HG03039 (cell line): ENCODE measurements at regions not wholly inside any gene's neighbourhood (a gene's known extent, or its start where the extent isn't known, plus 50 kb on each side); places are given as distances from the start of the nearest gene placed in this dataset.

Source experiments
- ATAC-seq: cut with Tn5 transposase; IDR thresholded peaks from one replicate; pipeline ENCODE4 v1.9.1; 2021; ENCODE audit warnings: mild to moderate bottlenecking, moderate library complexity; ENCODE audit not compliant: unreplicated experiment

DNA sequence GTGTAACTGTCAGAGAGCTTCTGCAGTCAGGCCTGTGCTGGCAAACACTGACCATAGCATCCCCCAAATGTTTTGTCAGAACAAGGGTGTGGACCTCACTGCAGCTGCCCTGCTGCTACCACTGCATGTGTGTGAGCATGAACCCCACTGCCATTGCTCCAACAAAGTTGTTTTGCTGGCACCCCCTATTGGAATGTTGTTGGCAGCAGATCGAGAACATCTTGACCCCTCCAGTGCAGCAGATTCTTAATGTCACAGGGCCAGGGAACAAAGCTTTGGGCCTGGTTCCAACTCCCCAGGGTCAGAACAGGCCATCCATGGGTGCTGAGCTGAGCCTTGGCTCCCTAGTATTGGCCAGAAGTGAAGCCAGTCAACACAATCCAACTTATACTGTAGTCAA, 1537.4 kb downstream of the NCAM2 start:
- ATAC-seq, result no peak

- no peak for ATAC-seq
Measured at GRCh38 chr21:22536509-22536908, 1538.3 kb downstream of the NCAM2 start.

- ATAC-seq, result no peak
Measured at GRCh38 chr21:22544747-22545146, 1546.5 kb downstream of the NCAM2 start.

- ATAC-seq, result no peak
Measured at GRCh38 chr21:22552390-22552789, 1554.2 kb downstream of the NCAM2 start.

DNA sequence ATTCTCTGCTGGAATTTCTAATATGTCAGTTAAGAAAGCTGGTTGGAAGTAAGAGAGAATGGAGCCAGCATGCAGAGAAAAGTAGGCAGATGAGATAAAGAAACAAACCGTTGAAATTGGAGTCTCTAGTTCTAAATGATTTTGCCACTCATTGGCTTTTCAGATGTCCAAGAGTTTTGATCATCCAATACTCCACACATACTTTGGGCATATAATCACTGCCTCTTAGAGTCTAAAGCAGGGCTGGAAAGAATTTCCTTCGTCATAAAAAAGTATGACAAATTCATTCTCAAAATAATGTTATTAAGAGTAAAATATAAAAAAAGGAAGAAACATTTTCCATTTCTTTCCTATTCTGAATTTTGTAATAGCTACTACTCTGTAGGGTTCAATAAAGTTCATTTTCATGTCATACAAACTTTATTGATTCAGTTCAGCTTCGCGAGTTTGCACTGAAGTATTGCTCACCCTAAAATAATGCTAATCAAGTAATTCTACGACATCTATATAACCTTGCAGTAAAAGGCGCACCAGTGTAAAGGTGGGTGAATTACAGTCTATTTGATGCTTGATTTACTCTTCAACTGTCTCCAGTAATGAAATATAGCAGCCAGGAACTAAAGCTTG, 1556.6 kb downstream of the NCAM2 start:
- no peak for ATAC-seq

GRCh38 chr21:22556829-22557228, 1558.6 kb downstream of the NCAM2 start:
- no peak for ATAC-seq

DNA sequence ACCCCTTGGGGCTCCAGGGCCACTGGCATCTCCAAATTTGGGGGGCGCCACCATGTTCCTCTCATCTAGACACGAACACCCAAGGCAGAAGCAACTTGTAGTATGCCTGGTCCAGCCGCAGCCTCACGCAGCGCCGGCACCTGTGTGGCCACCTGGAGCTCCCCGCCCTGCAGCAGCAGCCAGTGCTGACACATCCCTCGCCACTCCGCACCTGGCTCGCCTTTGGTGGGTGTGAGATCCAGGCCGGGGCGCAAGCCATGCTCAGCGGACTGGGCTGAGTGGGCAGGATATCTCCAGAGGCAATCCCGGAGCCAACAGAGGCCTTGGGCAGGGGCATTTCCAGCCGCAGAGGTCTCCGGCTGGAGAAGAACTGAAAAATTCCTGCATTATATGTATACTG, 1563.7 kb downstream of the NCAM2 start:
- no peak for ATAC-seq

DNA sequence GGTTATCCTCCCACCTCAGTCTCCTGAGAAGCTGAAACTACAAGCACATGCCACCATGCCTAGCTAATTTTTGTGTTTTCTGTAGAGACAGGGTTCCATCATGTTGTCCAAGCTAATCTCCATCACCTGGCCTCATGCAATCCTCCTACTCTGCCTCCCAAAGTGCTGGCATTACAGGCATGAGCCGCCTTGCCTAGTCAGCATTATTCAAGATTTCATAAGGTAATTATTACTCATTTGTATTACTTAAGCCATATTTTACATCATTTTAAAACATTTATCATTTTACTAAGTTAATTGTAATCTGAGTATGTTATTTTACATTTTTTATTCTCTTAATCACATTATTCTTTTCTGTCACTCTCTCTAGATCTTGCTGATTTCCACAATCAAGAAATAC, 1575.6 kb downstream of the NCAM2 start:
- no peak for ATAC-seq

GRCh38 chr21:22575165-22575584, 1577.0 kb downstream of the NCAM2 start:
- no peak for ATAC-seq

DNA sequence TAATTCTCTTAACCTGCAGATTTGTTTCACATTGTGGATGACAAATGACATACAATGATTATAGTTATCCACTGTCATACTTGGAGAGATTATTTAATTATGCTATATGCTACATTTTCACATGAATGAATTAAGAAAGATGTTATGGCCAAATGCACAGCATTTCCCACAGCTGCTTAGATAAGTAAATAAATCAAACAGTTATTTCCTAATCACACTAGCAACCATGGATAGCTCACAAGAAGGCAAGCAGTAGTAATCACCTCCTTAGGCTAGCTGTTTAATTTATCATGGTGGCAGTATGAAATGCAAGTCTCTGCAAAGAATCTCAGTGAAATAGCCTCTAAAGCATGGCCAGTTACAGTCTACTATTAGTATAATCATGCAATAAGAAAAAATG, 1581.5 kb downstream of the NCAM2 start:
- no peak for ATAC-seq

GRCh38 chr21:22582026-22582425, 1583.8 kb downstream of the NCAM2 start:
- ATAC-seq, result no peak

DNA sequence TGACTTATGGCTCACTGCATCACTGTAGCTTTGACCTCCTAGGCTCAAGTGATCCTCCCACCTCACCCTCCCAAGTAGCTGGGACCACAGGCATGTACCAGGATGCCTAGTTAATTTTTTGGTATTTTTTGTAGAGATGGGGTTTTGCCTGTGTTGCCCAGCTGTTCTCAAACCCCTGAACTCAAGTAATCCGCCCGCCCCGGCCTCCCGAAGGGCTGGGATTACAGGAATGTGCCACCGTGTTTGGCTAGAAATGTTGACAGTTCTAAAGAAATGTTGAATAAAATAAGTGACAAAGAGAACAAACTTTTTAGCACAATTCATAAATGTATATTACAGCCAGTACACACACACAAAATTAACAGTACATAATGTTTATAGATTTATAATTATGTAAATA, 1586.1 kb downstream of the NCAM2 start:
- no peak for ATAC-seq

- ATAC-seq, result no peak
Measured at GRCh38 chr21:22585558-22585957, 1587.3 kb downstream of the NCAM2 start.

DNA sequence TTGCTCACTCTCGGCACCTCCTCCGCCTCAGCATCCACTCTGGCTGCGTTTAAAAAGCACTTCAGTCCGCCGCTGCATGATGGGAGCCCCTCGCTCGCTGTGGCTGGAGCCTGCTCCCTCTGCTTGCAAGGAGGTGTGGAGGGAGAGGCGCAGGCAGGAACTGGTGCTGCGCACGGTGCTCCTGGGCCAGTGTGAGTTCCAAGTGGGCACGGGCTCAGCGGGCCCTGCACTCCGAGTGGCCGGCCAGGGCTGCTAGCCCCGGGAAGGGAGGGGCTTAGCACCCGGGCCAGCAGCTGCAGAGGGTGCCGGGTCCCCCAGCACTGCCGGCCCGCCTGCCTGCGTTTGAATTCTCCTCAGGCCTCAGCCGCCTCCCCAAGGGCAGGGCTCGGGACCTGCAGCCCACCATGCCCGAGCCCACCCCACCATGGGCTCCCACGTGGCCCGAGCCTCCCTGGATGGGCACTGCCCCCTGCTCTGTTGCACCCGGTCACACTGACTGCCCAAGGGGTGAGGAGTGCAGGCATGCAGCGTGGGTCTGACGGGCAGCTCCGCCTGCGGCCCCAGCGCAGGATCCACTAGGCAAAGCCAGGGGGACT, 1599.5 kb downstream of the NCAM2 start:
- ATAC-seq, result no peak

DNA sequence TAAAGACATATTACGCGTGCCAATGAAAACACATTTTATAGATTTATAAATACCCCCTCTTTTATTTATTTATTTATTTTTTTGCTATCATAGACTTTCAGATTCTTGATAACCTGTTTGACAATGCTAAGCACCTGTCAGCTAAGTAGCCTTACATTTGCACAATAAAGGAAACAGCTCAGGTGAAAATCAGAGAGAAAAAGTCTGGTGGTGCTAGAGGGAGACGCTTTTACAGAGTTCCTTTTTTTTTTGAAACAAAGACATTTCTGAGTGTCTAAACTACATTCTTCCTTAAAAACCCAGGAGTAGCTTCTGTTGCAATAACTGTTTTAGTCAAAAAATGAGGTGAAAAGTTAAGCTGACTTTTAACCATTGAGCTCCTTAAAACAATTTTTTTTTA, 1611.6 kb downstream of the NCAM2 start:
- no peak for ATAC-seq

DNA sequence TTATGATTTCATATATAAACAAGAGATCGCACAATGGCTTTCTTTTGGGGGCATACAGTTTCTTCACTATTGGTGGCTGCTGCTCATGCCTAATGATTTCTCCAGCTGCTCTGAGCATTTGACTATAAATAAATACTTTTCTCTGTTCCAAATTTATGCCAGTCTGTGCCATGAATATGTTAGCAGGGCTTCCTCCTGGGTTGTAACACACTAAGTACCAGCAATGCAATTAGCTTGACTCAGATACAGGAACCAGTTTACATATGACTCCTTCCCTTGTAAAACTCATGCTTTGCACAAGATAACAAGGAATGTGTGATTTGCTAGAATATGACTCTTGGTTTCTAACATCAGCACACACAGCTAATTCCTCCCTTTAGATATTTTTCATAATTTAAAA, 1629.7 kb downstream of the NCAM2 start:
- ATAC-seq, result no peak

DNA sequence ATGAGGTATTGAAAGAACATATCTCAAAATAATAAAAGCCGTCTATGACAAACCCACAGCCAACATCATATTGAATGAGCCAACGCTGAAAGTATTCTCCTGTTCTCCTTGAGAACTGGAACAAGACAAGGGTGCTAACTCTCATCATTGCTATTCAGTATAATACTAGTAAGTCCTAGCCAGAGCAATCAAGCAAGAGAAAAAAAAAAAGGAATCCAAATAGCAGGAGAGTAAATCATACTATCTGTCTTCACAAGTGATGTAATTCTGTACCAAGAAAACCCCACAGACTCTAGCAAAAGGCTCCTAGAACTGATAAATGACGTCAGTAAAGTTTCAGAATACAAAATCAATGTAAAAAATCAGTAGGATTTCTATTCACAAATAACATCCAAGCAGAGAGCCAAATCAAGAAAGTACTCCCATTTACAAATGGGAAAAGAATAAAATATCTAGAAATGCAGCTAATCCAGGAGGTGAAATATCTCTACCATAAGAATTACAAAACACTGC, 1632.8 kb downstream of the NCAM2 start:
- no peak for ATAC-seq

DNA sequence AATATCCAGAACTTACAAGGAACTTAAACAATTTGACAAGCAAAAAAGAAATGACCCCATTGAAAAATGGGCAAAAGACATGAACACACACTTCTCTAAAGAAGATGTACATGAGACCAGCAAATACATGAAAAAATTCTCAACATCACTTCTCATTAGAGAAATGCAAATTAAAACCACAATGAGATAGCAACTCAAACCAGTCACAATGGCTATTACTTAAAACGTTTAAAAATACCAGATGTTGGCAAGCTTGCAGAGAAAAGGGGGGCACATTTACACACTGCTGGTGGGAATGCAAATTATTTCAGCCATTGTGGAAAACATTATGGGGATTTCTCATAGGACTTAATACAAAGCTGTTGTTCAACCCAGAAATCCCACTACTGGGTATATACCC, 1634.0 kb downstream of the NCAM2 start:
- ATAC-seq, result no peak

DNA sequence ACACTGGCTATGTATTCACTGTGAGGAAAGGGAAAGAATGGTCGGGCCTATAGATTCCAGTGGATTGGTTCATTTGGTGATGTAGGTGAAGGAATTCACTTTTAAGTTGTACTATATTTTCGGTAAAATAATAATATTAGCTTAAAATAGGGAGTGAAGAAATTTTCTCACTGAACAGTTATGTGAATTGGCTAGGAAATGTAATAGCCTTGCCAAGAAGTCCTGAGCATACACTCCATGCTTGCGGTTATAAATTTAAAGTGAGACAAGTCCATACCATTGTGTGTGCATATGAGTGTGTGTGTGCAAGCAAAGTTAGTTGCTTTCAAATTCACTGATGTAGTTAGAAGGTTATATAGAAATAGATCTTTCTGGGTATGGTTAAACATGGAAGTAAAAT, 1651.0 kb downstream of the NCAM2 start:
- ATAC-seq, result no peak

DNA sequence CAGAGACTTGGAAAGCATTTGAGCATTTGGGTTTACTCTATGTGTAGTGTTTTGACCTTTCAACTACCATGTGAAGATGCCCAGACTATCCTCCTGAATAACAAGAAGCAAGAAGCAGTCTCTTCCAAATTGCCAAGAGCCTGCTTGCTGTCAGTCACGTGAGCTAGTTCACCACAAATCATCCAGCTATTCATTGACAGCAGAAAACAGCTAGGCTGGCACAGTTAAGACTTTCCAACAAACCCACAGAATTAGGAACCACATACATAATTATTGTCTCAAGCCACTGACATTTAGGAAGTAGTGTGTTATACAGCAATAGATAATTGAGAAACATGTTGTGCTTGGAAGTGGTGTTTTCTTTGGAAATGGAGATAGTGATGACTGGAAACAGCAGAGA, 1652.0 kb downstream of the NCAM2 start:
- no peak for ATAC-seq

DNA sequence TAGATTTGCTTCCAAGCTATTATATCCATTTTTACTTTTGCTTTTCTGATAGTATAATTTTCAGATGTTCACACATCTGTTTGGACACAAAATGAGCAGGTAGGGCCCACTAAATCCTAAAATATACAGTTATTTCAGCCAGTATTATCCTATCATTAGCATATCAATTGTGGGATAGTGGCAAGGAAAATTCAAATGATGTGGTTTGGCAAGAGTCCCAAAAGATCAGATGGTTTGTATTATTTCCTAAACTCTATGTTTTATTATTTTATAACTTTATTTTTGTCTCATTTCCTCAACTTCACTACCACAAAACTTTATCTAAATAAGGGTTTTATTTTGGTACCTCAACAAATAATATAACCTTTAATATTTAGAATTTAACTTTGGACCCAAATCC, 1659.6 kb downstream of the NCAM2 start:
- ATAC-seq, result no peak

GRCh38 chr21:22670148-22670547, 1671.9 kb downstream of the NCAM2 start:
- ATAC-seq, result no peak

DNA sequence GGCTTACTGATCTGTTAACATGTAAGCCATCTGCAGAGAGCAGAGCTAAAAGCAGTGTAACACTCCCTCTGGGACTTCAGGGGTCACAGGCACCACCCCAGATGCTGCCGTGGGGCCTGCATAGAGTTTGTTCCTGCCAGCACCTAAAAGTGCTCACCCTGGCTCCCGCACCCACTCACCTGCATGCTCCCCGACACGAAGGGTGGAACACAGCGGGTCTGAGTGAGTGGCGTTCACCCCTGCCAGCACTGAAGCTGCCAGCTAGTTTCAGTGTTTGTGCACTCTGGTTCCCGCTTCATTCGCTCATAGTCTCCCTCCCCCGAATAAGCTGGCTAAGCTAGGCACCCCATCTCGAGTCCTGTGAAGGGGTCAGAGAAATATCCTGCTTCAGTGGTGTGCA, 1681.0 kb downstream of the NCAM2 start:
- ATAC-seq, result no peak
